ENCODE measurements at regions not wholly inside any gene's neighbourhood (a gene's known extent, or its start where the extent isn't known, plus 50 kb on each side); places are given as distances from the start of the nearest gene placed in this dataset.

DNA sequence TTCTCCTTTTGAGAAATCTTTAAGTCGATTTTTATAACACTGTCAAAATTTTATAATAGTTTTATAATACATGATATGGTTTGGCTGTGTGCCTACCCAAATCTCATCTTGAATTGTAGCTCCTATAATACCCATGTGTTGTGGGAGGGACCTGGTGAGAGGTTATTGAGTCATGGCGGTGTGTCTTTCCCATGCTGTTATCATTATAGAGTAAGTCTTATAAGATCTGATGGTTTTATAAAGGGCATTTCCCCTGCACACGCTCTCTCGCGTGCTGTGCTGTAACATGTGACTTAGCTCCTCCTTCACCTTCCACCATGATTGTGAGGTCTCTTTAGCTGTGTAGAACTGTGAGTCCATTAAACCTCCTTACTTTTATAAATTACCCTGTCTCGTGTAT, 364.0 kb upstream of the SPANXN4 start:
- TF ChIP-seq, protein P1, sequence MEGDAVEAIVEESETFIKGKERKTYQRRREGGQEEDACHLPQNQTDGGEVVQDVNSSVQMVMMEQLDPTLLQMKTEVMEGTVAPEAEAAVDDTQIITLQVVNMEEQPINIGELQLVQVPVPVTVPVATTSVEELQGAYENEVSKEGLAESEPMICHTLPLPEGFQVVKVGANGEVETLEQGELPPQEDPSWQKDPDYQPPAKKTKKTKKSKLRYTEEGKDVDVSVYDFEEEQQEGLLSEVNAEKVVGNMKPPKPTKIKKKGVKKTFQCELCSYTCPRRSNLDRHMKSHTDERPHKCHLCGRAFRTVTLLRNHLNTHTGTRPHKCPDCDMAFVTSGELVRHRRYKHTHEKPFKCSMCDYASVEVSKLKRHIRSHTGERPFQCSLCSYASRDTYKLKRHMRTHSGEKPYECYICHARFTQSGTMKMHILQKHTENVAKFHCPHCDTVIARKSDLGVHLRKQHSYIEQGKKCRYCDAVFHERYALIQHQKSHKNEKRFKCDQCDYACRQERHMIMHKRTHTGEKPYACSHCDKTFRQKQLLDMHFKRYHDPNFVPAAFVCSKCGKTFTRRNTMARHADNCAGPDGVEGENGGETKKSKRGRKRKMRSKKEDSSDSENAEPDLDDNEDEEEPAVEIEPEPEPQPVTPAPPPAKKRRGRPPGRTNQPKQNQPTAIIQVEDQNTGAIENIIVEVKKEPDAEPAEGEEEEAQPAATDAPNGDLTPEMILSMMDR (IDR thresholded peaks at IDR 0.05) = no peak
- no peak for TF ChIP-seq POLR2A (IDR thresholded peaks at IDR 0.05)
